Body of pancreas (tissue), 4 donors: ENCODE measurements at regions not wholly inside any gene's neighbourhood (a gene's known extent, or its start where the extent isn't known, plus 50 kb on each side); places are given as distances from the start of the nearest gene placed in this dataset.

Experiments
- POLR2A ChIP-seq, 3 donors: fragments of 450-650 bp; IDR thresholded peaks; one replicate each; pipeline ENCODE4 v1.6.1; 2016; ENCODE audit warnings: antibody characterized with exemption in 3 of 3, mild to moderate bottlenecking in 2 of 3
- TF ChIP-seq, protein P1 (sequence below), 7 experiments: fragments of 450-650 bp in 4 of 7; fragments of 200-600 bp in 3 of 7; sonication (generic) in 3 of 7; IDR thresholded peaks; one replicate each; pipeline ENCODE4 v1.5.1; 2016 to 2019; ENCODE audit warnings: antibody characterized with exemption in 7 of 7

DNA sequence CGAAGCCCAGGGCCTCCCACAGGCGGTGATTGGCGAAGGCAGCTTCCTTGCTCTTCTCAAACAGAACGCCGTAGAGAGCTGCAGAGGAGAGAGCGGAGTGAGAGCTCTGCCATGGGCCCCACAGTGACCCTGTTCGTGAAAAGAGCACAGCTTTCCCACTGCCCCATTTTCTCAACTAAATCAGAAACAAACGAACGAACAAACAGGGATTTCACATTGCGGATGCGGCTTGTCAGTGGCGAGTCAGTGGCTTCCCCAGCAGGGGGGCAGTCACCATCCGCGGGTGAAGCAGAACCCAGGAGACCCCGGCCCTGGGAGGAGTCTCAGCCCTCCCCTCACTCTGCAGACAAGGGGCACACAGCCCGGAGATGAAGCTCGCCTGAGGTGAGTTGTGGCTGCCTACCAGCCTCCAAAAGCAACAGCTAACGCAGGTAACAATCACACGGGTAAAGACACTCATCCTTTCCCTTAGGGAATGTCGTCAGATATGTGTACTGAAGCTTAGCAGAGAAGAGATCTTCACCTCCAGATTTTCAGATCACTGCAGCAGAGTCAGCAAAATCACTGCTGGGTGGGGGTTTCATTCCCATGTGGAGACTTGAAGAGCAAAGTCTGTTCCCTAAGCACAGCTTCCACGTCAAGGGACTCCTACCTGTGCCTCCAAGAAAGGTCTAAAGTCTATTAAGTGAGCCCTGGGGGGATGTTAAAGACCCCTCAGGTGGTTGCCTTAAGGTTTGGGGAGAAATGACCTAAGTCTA lies 51.2 kb upstream of the GPR31 start:
- TF ChIP-seq, protein P1, sequence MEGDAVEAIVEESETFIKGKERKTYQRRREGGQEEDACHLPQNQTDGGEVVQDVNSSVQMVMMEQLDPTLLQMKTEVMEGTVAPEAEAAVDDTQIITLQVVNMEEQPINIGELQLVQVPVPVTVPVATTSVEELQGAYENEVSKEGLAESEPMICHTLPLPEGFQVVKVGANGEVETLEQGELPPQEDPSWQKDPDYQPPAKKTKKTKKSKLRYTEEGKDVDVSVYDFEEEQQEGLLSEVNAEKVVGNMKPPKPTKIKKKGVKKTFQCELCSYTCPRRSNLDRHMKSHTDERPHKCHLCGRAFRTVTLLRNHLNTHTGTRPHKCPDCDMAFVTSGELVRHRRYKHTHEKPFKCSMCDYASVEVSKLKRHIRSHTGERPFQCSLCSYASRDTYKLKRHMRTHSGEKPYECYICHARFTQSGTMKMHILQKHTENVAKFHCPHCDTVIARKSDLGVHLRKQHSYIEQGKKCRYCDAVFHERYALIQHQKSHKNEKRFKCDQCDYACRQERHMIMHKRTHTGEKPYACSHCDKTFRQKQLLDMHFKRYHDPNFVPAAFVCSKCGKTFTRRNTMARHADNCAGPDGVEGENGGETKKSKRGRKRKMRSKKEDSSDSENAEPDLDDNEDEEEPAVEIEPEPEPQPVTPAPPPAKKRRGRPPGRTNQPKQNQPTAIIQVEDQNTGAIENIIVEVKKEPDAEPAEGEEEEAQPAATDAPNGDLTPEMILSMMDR (IDR thresholded peaks at IDR 0.05): no peak
- TF ChIP-seq POLR2A (IDR thresholded peaks at IDR 0.05): no peak
